ENCODE measurements at regions not wholly inside any gene's neighbourhood (a gene's known extent, or its start where the extent isn't known, plus 50 kb on each side); places are given as distances from the start of the nearest gene placed in this dataset.
"Not testable (repeated sequence)": the region's sequence is repeated elsewhere in the genome, so short reads cannot be mapped to it uniquely, and the experiment has no call there.

DNA sequence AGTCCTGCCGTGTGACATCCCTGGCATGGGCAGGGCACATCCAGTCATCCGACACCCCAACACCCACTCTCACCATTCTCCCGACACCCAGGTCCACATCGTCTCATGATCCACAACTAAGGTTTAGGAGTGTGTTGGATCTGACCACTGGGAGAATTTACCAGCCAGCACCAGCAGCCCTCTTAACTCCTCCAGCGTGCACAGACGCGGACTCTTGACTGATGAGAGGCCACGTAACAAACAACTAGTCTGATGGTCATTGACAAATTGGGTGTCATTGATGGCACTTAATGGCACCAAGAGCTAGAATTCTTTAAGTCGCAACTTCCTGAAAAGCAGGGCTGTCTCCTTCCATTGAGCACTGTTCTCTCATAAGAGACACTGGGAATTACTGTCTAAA, 203.0 kb upstream of the SFSWAP start:
- peaks cover 14% of the 10 kb centered on the region for H3K4me1 Mint-ChIP-seq
- no peak overlapping the region for H3K4me3 Mint-ChIP-seq
- no peak for ATAC-seq
- no peaks in the 10 kb centered on the region for H3K9me3 Mint-ChIP-seq
- no peak for DNase-seq
- no peak overlapping the region for H3K27ac Mint-ChIP-seq
- no peaks in the 10 kb centered on the region for H3K36me3 Mint-ChIP-seq (ENCODE audit: low read depth)
- H3K27me3 Mint-ChIP-seq = peaks cover 2% of the 10 kb centered on the region

- ATAC-seq (no peak), DNase-seq (no peak)
- Mint-ChIP-seq H3K4me1 (peaks cover 14% of the 10 kb centered on the region), H3K4me3 (no peak overlapping the region), H3K36me3 (ENCODE audit: low read depth) (no peaks in the 10 kb centered on the region), H3K27ac (no peak overlapping the region), H3K27me3 (no peaks in the 10 kb centered on the region), H3K9me3 (no peaks in the 10 kb centered on the region)
Observed at GRCh38 chr12:131509701-131510100, 201.2 kb upstream of the SFSWAP start.

DNA sequence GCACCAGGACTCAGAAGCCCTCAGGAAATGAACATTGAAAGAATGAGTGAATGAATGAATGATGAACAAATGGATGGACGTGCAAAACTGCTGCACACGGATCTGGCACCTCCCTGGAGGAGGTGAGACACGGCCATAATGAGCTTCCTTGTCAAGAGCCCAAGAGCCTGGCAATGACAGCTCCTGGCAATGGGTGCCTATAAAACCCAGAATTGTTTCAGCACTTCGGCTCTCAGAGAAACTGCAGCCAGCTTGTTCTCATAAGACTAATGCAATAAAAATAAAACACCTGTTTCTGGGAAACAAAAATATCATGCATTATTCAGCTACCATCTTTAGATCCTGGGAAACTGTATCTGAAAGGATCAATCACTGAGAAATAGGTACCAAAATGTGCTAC, 200.5 kb upstream of the SFSWAP start:
- H3K27ac Mint-ChIP-seq = no peak overlapping the region
- no peaks in the 10 kb centered on the region for H3K9me3 Mint-ChIP-seq
- no peak for DNase-seq
- H3K4me3 Mint-ChIP-seq = no peak overlapping the region
- ATAC-seq = no peak
- H3K4me1 Mint-ChIP-seq = peaks cover 14% of the 10 kb centered on the region
- no peaks in the 10 kb centered on the region for H3K27me3 Mint-ChIP-seq
- no peaks in the 10 kb centered on the region for H3K36me3 Mint-ChIP-seq (ENCODE audit: low read depth)

DNA sequence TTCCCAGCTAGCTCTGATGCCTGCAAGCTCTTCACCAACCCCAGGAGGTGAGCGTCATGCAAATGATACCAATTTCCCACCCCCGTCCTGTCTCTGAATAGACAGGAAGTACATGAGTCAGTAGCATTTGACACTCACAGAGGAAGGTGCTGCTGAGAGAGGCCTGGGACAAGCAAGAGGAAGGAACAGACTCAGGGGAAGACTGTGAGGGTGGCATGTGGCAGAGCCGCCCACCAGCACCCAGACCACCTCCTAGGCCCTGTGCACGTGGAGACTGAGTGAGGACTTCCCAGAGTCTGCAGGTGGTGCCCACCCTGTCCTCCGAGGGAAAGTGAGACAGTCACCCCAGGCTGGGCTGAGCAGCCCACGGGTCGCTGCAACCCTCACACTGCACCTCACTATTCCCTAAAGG, 199.5 kb upstream of the SFSWAP start:
- H3K4me3 Mint-ChIP-seq = no peak overlapping the region
- no peaks in the 10 kb centered on the region for H3K27me3 Mint-ChIP-seq
- H3K36me3 Mint-ChIP-seq (ENCODE audit: low read depth) = no peaks in the 10 kb centered on the region
- peak overlapping the region; percentile 17 for H3K27ac Mint-ChIP-seq
- peaks cover 8% of the 10 kb centered on the region for H3K9me3 Mint-ChIP-seq
- ATAC-seq (peak; percentile 99), DNase-seq (peak; percentile 50)
- H3K4me1 Mint-ChIP-seq = peaks cover 14% of the 10 kb centered on the region

DNA sequence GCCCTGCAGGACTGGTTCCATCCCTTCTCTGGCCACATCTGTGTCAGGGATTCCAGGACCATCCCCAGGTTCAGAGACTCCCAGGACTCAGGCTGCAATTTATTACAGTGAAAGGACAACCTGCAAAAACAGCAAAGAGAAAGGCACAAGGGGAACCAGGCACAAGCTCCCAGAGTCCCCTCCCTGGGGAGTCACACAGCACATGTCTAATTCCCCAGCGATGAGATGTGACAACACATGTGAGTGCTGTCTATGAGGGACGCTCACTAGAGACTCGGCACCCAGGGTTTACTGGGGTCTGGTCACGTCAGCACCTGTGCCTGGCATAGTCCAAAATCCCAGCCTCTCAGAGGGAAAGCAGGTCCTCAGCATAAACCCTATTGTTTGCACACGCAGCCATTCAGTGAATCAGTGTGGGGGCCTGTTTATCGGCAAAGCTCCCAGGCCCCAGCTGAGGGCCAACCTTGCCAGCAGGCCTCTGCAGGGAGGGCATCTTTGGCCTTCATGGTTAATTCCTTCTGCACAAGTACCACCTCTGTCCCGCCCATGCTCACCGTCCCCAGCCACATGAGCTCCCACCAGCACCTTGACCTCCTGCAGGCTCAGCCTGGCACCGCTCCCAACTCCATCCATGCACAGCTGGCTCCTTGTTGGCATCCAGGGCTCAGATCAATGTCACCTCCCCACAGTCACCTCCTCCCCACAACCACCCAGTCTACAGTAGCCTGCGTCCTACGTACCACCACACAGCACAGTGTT, 198.9 kb upstream of the SFSWAP start:
- Mint-ChIP-seq H3K9me3 (peaks cover 12% of the 10 kb centered on the region), H3K36me3 (ENCODE audit: low read depth) (no peaks in the 10 kb centered on the region), H3K4me3 (no peak overlapping the region), H3K27me3 (no peaks in the 10 kb centered on the region), H3K4me1 (peaks cover 14% of the 10 kb centered on the region), H3K27ac (peak overlapping the region; percentile 17)
- ATAC-seq (no peak), DNase-seq (no peak)

DNA sequence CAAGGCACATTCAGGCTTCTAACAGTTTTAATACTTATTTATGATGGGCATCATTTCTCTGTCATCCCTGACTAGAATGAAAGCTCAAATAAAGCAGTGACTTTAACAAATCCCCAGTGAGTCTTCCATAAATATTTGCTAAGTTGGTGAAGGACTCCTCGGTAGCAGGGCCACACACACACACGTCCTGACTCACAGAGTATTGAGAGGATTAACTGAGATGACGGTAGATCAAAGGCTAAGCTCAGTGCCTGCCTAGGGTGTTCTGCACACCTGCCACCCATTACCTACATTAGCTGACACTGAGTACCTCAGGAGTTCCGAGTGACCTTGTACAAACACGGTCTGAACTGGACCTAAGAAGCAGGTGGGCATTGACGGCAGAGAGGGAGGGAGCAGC, 197.3 kb upstream of the SFSWAP start:
- no peak for ATAC-seq
- Mint-ChIP-seq H3K9me3 (peaks cover 21% of the 10 kb centered on the region), H3K4me1 (peaks cover 14% of the 10 kb centered on the region), H3K36me3 (ENCODE audit: low read depth) (no peaks in the 10 kb centered on the region), H3K27me3 (peaks cover 1% of the 10 kb centered on the region), H3K27ac (no peak overlapping the region), H3K4me3 (no peak overlapping the region)
- DNase-seq = no peak

DNA sequence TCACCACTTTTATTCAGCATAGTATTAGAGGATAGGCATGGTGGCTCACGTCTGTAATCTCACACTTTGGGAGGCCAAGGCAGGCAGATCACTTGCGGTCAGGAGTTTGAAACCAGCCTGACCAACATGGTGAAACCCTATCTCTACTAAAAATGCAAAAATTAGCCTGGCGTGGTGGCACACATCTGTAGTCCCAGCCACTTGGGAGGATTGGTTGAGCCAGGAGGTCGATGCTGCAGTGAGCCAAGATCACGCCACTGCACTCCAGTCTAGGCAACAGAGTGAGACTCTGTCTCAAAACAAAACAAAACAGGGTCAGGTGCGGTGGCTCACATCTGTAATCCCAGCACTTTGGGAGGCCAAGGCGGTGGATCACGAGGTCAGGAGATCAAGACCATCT, 190.3 kb upstream of the SFSWAP start:
- H3K4me3 Mint-ChIP-seq; DNase-seq; ATAC-seq; H3K27me3 Mint-ChIP-seq; H3K27ac Mint-ChIP-seq; H3K4me1 Mint-ChIP-seq; H3K36me3 Mint-ChIP-seq (ENCODE audit: low read depth): not testable (repeated sequence)
- H3K9me3 Mint-ChIP-seq = peaks cover 23% of the 10 kb centered on the region

DNA sequence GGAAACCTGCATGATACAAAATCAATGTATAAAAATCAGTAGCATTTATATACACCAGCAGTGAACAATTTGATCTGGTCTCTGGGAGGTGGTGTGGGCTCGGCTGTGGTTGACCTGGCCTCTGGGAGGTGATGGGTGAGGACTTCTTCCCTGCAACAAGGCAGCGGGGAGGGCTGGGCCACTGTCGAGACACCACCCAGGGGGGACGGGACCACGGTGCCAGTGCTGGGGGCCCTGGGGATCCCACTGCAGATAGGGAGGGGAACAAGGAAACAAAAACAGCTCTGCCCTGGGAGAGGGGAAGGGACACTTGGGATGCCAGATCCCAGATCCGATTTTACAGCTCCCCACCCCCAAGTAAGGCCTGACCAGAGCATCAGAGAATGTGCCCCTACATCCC, 189.6 kb upstream of the SFSWAP start:
- ATAC-seq (no peak), DNase-seq (no peak)
- H3K9me3 Mint-ChIP-seq = peaks cover 15% of the 10 kb centered on the region
- H3K27me3 Mint-ChIP-seq = peaks cover 7% of the 10 kb centered on the region
- no peaks in the 10 kb centered on the region for H3K4me1 Mint-ChIP-seq
- no peaks in the 10 kb centered on the region for H3K36me3 Mint-ChIP-seq (ENCODE audit: low read depth)
- H3K4me3 Mint-ChIP-seq = no peak overlapping the region
- no peak overlapping the region for H3K27ac Mint-ChIP-seq

- Mint-ChIP-seq H3K9me3 (no peaks in the 10 kb centered on the region), H3K36me3 (ENCODE audit: low read depth) (no peaks in the 10 kb centered on the region), H3K4me1 (no peaks in the 10 kb centered on the region), H3K27me3 (peaks cover 2% of the 10 kb centered on the region), H3K4me3 (no peak overlapping the region), H3K27ac (no peak overlapping the region)
- DNase-seq = no peak
- ATAC-seq = no peak
Observed at GRCh38 chr12:131525795-131526508, 184.9 kb upstream of the SFSWAP start.

- Mint-ChIP-seq H3K27me3 (no peaks in the 10 kb centered on the region), H3K4me3 (no peak overlapping the region), H3K27ac (no peak overlapping the region), H3K4me1 (no peaks in the 10 kb centered on the region), H3K36me3 (ENCODE audit: low read depth) (no peaks in the 10 kb centered on the region), H3K9me3 (no peaks in the 10 kb centered on the region)
- ATAC-seq (no peak), DNase-seq (no peak)
Observed at GRCh38 chr12:131527092-131527491, 183.8 kb upstream of the SFSWAP start.

DNA sequence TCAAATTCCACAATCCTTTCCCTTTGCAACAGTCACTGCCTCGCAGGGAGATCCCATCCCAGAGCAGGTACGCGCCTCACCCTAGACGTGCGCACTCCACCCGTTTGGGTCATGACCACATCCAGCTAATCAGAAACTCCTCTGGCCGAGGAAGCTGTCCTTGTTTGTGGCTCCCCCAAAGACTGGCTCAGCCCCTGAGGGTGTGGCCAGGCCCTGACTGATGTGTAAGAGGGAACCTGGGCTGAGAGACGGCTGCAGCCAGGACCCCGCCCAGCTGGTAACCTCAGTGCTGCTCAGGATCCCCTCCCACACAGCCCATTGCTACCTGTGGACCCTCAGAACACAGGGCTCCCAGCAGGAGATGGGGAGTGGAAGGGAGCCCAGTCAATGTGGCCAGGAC, 183.2 kb upstream of the SFSWAP start:
- no peaks in the 10 kb centered on the region for H3K4me1 Mint-ChIP-seq
- H3K27ac Mint-ChIP-seq = no peak overlapping the region
- no peak for DNase-seq
- no peaks in the 10 kb centered on the region for H3K27me3 Mint-ChIP-seq
- H3K9me3 Mint-ChIP-seq = no peaks in the 10 kb centered on the region
- H3K4me3 Mint-ChIP-seq = no peak overlapping the region
- no peak for ATAC-seq
- no peaks in the 10 kb centered on the region for H3K36me3 Mint-ChIP-seq (ENCODE audit: low read depth)

DNA sequence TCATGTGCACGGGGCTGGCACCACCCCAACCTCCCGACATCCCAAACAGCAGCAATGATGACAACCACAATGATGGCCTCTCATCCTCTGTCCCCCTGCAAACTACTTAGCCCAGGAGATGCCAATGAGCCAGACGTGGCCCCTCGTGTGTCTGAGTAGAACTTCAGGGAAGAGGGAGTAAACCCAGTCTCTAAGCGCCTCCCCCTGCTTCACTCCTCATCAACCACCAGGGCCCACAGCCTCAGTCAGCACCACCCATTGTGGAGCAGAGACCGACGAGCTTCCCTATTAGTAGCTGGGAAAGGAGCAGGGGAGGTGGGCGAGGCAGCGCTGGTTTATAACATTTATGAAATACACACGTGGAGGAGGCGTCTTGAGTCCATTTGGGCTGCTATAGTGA, 182.7 kb upstream of the SFSWAP start:
- Mint-ChIP-seq H3K9me3 (no peaks in the 10 kb centered on the region), H3K36me3 (ENCODE audit: low read depth) (no peaks in the 10 kb centered on the region), H3K27ac (no peak overlapping the region), H3K4me1 (no peaks in the 10 kb centered on the region), H3K27me3 (no peaks in the 10 kb centered on the region), H3K4me3 (no peak overlapping the region)
- DNase-seq (no peak), ATAC-seq (no peak)

DNA sequence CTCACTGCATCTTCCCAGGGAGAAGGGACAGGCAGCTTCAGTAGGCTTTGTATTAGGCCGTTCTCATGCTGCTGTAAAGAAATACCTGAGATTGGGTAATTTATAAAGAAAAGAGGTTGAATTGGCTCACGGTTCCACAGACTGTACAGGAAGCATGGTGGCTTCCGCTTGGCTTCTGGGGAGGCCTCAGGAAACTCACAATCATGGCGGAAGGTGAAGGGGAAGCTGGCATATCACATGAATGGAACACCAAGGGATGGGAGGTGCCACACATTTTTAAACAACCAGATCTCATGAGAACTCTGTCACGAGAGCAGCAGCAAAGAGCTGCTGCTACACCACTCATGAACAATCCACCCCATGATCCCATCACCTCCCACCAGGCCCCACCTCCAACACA, 182.2 kb upstream of the SFSWAP start:
- H3K4me3 Mint-ChIP-seq = no peak overlapping the region
- H3K27ac Mint-ChIP-seq = no peak overlapping the region
- no peaks in the 10 kb centered on the region for H3K4me1 Mint-ChIP-seq
- ATAC-seq (no peak), DNase-seq (no peak)
- no peaks in the 10 kb centered on the region for H3K27me3 Mint-ChIP-seq
- H3K9me3 Mint-ChIP-seq = no peaks in the 10 kb centered on the region
- H3K36me3 Mint-ChIP-seq (ENCODE audit: low read depth) = no peaks in the 10 kb centered on the region

- no peak for ATAC-seq
- H3K9me3 Mint-ChIP-seq = no peaks in the 10 kb centered on the region
- no peaks in the 10 kb centered on the region for H3K4me1 Mint-ChIP-seq
- no peak overlapping the region for H3K27ac Mint-ChIP-seq
- H3K27me3 Mint-ChIP-seq = no peaks in the 10 kb centered on the region
- DNase-seq = no peak
- no peaks in the 10 kb centered on the region for H3K36me3 Mint-ChIP-seq (ENCODE audit: low read depth)
- no peak overlapping the region for H3K4me3 Mint-ChIP-seq
Observed at GRCh38 chr12:131529196-131530040, 181.5 kb upstream of the SFSWAP start.

- Mint-ChIP-seq H3K36me3 (ENCODE audit: low read depth) (no peaks in the 10 kb centered on the region), H3K4me1 (no peaks in the 10 kb centered on the region), H3K4me3 (no peak overlapping the region), H3K27me3 (no peaks in the 10 kb centered on the region), H3K27ac (no peak overlapping the region), H3K9me3 (no peaks in the 10 kb centered on the region)
- DNase-seq (no peak), ATAC-seq (no peak)
Observed at GRCh38 chr12:131530041-131530332, 180.9 kb upstream of the SFSWAP start.

All from activated naive CD8-positive, alpha-beta T cell treated with anti-CD3 and anti-CD28 coated beads, Interleukin-2, amount 50 U/mL, for 24 hours (primary cell).